ENCODE measurements at regions not wholly inside any gene's neighbourhood (a gene's known extent, or its start where the extent isn't known, plus 50 kb on each side); places are given as distances from the start of the nearest gene placed in this dataset.

- Mint-ChIP-seq H3K4me3 (ENCODE audit: unreplicated experiment) (no peak overlapping the region), H3K36me3 (ENCODE audit: low read depth) (no peaks in the 10 kb centered on the region), H3K4me1 (ENCODE audit: low read depth) (no peaks in the 10 kb centered on the region), H3K27me3 (ENCODE audit: low read depth) (peaks cover 23% of the 10 kb centered on the region), H3K27ac (ENCODE audit: unreplicated experiment) (no peak overlapping the region), H3K9me3 (ENCODE audit: low read depth) (no peaks in the 10 kb centered on the region)
- no peak for TF ChIP-seq CTCF (IDR thresholded peaks at IDR 0.05)
- DNase-seq (ENCODE audit: low spot score), result no peak
Measured at GRCh38 chr2:198359308-198359707, 554.9 kb downstream of the PLCL1 start.

GRCh38 chr2:198356157-198356556 lies 551.8 kb downstream of the PLCL1 start:
- peaks cover 25% of the 10 kb centered on the region for H3K27me3 Mint-ChIP-seq (ENCODE audit: low read depth)
- H3K27ac Mint-ChIP-seq (ENCODE audit: unreplicated experiment), result no peak overlapping the region
- H3K36me3 Mint-ChIP-seq (ENCODE audit: low read depth), result no peaks in the 10 kb centered on the region
- H3K4me3 Mint-ChIP-seq (ENCODE audit: unreplicated experiment), result no peak overlapping the region
- DNase-seq (ENCODE audit: low spot score), result no peak
- H3K4me1 Mint-ChIP-seq (ENCODE audit: low read depth), result no peaks in the 10 kb centered on the region
- H3K9me3 Mint-ChIP-seq (ENCODE audit: low read depth), result no peaks in the 10 kb centered on the region
- no peak for TF ChIP-seq CTCF (IDR thresholded peaks at IDR 0.05)

- Mint-ChIP-seq H3K27me3 (ENCODE audit: low read depth) (peaks cover 11% of the 10 kb centered on the region), H3K9me3 (ENCODE audit: low read depth) (no peaks in the 10 kb centered on the region), H3K36me3 (ENCODE audit: low read depth) (no peaks in the 10 kb centered on the region), H3K4me3 (ENCODE audit: unreplicated experiment) (no peak overlapping the region), H3K27ac (ENCODE audit: unreplicated experiment) (no peak overlapping the region), H3K4me1 (ENCODE audit: low read depth) (no peaks in the 10 kb centered on the region)
- TF ChIP-seq CTCF (IDR thresholded peaks at IDR 0.05), result no peak
- no peak for DNase-seq (ENCODE audit: low spot score)
Measured at GRCh38 chr2:198351647-198352046, 547.3 kb downstream of the PLCL1 start.

GRCh38 chr2:198347946-198348345 lies 543.6 kb downstream of the PLCL1 start:
- Mint-ChIP-seq H3K27ac (ENCODE audit: unreplicated experiment) (no peak overlapping the region), H3K4me3 (ENCODE audit: unreplicated experiment) (no peak overlapping the region), H3K9me3 (ENCODE audit: low read depth) (no peaks in the 10 kb centered on the region), H3K27me3 (ENCODE audit: low read depth) (peaks cover 22% of the 10 kb centered on the region), H3K36me3 (ENCODE audit: low read depth) (no peaks in the 10 kb centered on the region), H3K4me1 (ENCODE audit: low read depth) (no peaks in the 10 kb centered on the region)
- no peak for DNase-seq (ENCODE audit: low spot score)
- TF ChIP-seq CTCF (IDR thresholded peaks at IDR 0.05), result no peak

GRCh38 chr2:198347349-198347748 lies 543.0 kb downstream of the PLCL1 start:
- H3K4me3 Mint-ChIP-seq (ENCODE audit: unreplicated experiment), result no peak overlapping the region
- DNase-seq (ENCODE audit: low spot score), result no peak
- H3K4me1 Mint-ChIP-seq (ENCODE audit: low read depth), result no peaks in the 10 kb centered on the region
- H3K9me3 Mint-ChIP-seq (ENCODE audit: low read depth), result no peaks in the 10 kb centered on the region
- H3K36me3 Mint-ChIP-seq (ENCODE audit: low read depth), result no peaks in the 10 kb centered on the region
- no peak overlapping the region for H3K27ac Mint-ChIP-seq (ENCODE audit: unreplicated experiment)
- peaks cover 20% of the 10 kb centered on the region for H3K27me3 Mint-ChIP-seq (ENCODE audit: low read depth)
- no peak for TF ChIP-seq CTCF (IDR thresholded peaks at IDR 0.05)

Measured in chondrocyte (in vitro differentiated cells).